ENCODE measurements at regions not wholly inside any gene's neighbourhood (a gene's known extent, or its start where the extent isn't known, plus 50 kb on each side); places are given as distances from the start of the nearest gene placed in this dataset.
"Not testable (repeated sequence)": the region's sequence is repeated elsewhere in the genome, so short reads cannot be mapped to it uniquely, and the experiment has no call there.

GRCh38 chr2:167792126-167792525 lies 455.3 kb downstream of the STK39 start:
- no peak for DNase-seq (ENCODE audit: low spot score)

- no peak for DNase-seq (ENCODE audit: low spot score)
These were observed 456.5 kb downstream of the STK39 start for GRCh38 chr2:167790781-167791450.

GRCh38 chr2:167790189-167790588 lies 457.2 kb downstream of the STK39 start:
- DNase-seq (ENCODE audit: low spot score), result no peak

GRCh38 chr2:167787562-167787961 lies 459.8 kb downstream of the STK39 start:
- DNase-seq (ENCODE audit: low spot score), result no peak

GRCh38 chr2:167787021-167787420 lies 460.4 kb downstream of the STK39 start:
- no peak for DNase-seq (ENCODE audit: low spot score)

- no peak for DNase-seq (ENCODE audit: low spot score)
These were observed 461.7 kb downstream of the STK39 start for GRCh38 chr2:167785606-167786216.

- no peak for DNase-seq (ENCODE audit: low spot score)
These were observed 463.3 kb downstream of the STK39 start for GRCh38 chr2:167784084-167784425.

GRCh38 chr2:167783261-167784083 lies 463.9 kb downstream of the STK39 start:
- DNase-seq (ENCODE audit: low spot score), result no peak

- DNase-seq (ENCODE audit: low spot score), result not testable (repeated sequence)
These were observed 465.8 kb downstream of the STK39 start for GRCh38 chr2:167781629-167782028.

- no peak for DNase-seq (ENCODE audit: low spot score)
These were observed 471.0 kb downstream of the STK39 start for GRCh38 chr2:167776359-167776758.

GRCh38 chr2:167771628-167772027 lies 475.8 kb downstream of the STK39 start:
- no peak for DNase-seq (ENCODE audit: low spot score)

GRCh38 chr2:167769020-167769419 lies 478.4 kb downstream of the STK39 start:
- DNase-seq (ENCODE audit: low spot score), result no peak

GRCh38 chr2:167767830-167768229 lies 479.6 kb downstream of the STK39 start:
- no peak for DNase-seq (ENCODE audit: low spot score)

- no peak for DNase-seq (ENCODE audit: low spot score)
These were observed 482.5 kb downstream of the STK39 start for GRCh38 chr2:167764772-167765341.

- no peak for DNase-seq (ENCODE audit: low spot score)
These were observed 485.8 kb downstream of the STK39 start for GRCh38 chr2:167761465-167762136.

GRCh38 chr2:167759531-167759930 lies 487.9 kb downstream of the STK39 start:
- DNase-seq (ENCODE audit: low spot score), result peak; percentile 24

- DNase-seq (ENCODE audit: low spot score), result peak; percentile 22
These were observed 489.1 kb downstream of the STK39 start for GRCh38 chr2:167758292-167758691.

- peak; percentile 61 for DNase-seq (ENCODE audit: low spot score)
These were observed 490.9 kb downstream of the STK39 start for GRCh38 chr2:167756446-167756845.

GRCh38 chr2:167753142-167753541 lies 494.3 kb downstream of the STK39 start:
- no peak for DNase-seq (ENCODE audit: low spot score)

- no peak for DNase-seq (ENCODE audit: low spot score)
These were observed 494.7 kb downstream of the STK39 start for GRCh38 chr2:167752734-167753133.

GRCh38 chr2:167750675-167751074 lies 496.7 kb downstream of the STK39 start:
- no peak for DNase-seq (ENCODE audit: low spot score)

GRCh38 chr2:167749660-167750059 lies 497.7 kb downstream of the STK39 start:
- DNase-seq (ENCODE audit: low spot score), result no peak

Data from iPS-NIHi11 (cell line).